GM18526 (cell line): ENCODE measurements at regions not wholly inside any gene's neighbourhood (a gene's known extent, or its start where the extent isn't known, plus 50 kb on each side); places are given as distances from the start of the nearest gene placed in this dataset.

ENCODE experiments used
- POLR2A ChIP-seq: IDR thresholded peaks from 3 replicates; pipeline ENCODE4 v1.6.1; 2011; ENCODE audit not compliant: insufficient read length; ENCODE audit errors: extremely low read depth

- TF ChIP-seq POLR2A, result no peak
Observed at GRCh38 chrX:131955099-131955777, 67.9 kb upstream of the STK26 start.

GRCh38 chrX:131958724-131959123, 64.4 kb upstream of the STK26 start:
- no peak for TF ChIP-seq POLR2A

- TF ChIP-seq POLR2A, result no peak
Observed at GRCh38 chrX:131970347-131970746, 52.8 kb upstream of the STK26 start.
